ENCODE measurements at regions not wholly inside any gene's neighbourhood (a gene's known extent, or its start where the extent isn't known, plus 50 kb on each side); places are given as distances from the start of the nearest gene placed in this dataset.

GRCh38 chr10:105769248-105770184, 1128.4 kb downstream of the SORCS3 start:
- TF ChIP-seq, protein P1, sequence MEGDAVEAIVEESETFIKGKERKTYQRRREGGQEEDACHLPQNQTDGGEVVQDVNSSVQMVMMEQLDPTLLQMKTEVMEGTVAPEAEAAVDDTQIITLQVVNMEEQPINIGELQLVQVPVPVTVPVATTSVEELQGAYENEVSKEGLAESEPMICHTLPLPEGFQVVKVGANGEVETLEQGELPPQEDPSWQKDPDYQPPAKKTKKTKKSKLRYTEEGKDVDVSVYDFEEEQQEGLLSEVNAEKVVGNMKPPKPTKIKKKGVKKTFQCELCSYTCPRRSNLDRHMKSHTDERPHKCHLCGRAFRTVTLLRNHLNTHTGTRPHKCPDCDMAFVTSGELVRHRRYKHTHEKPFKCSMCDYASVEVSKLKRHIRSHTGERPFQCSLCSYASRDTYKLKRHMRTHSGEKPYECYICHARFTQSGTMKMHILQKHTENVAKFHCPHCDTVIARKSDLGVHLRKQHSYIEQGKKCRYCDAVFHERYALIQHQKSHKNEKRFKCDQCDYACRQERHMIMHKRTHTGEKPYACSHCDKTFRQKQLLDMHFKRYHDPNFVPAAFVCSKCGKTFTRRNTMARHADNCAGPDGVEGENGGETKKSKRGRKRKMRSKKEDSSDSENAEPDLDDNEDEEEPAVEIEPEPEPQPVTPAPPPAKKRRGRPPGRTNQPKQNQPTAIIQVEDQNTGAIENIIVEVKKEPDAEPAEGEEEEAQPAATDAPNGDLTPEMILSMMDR (optimal IDR thresholded peaks at IDR 0.05 in 1 of 3, IDR thresholded peaks at IDR 0.05 in 1 of 3, conservative IDR thresholded peaks at IDR 0.05 in 1 of 3; ENCODE audit: extremely low read depth in 1 of 3, insufficient read depth in 2 of 3, low read length in 3 of 3): no peak
- TF ChIP-seq EZH2 (IDR thresholded peaks at IDR 0.05; ENCODE audit: low read length): no peak

Measured in keratinocyte (primary cell).